ENCODE measurements at regions not wholly inside any gene's neighbourhood (a gene's known extent, or its start where the extent isn't known, plus 50 kb on each side); places are given as distances from the start of the nearest gene placed in this dataset.

DNA sequence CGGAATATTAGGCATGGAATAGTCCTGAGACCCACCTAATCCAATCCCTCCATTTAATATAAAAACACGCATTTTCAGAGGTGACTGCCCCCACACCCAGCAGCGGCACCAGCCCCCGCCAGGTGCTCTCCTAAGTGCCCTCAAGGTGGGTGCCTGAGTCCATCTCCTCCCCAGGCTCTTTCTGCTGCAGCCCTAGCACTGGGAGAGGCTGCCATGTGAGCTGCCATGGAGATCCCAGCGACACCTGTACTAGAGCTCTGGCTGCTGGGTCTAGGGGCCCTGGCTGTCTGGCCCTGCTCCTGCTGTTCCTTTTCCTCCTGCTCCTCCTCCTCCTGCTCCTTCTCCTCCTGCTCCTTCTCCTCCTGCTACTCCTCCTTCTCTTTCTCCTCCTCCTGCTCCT is 191.1 kb upstream of the BMPER start:
- no peak overlapping the region for H2AFZ ChIP-seq (ENCODE audit: low read length, unreplicated experiment)
- no peaks in the 10 kb centered on the region for H3K79me2 ChIP-seq (ENCODE audit: control insufficient read depth, insufficient read depth, low read length, unreplicated experiment)
- H3K4me1 ChIP-seq (ENCODE audit: control insufficient read depth, insufficient read depth, low read length, unreplicated experiment), result no peaks in the 10 kb centered on the region
- no peak overlapping the region for H3K27ac ChIP-seq (ENCODE audit: low read depth, low read length)
- no peak overlapping the region for H3K4me3 ChIP-seq (ENCODE audit: low read depth, low read length)
- no peaks in the 10 kb centered on the region for H3K36me3 ChIP-seq (ENCODE audit: insufficient read depth, low read length)
- H3K27me3 ChIP-seq (ENCODE audit: insufficient read depth, low read length), result 0 out of 2 replicates have a peak, but pooled peaks cover 7% of the 10 kb centered on the region

DNA sequence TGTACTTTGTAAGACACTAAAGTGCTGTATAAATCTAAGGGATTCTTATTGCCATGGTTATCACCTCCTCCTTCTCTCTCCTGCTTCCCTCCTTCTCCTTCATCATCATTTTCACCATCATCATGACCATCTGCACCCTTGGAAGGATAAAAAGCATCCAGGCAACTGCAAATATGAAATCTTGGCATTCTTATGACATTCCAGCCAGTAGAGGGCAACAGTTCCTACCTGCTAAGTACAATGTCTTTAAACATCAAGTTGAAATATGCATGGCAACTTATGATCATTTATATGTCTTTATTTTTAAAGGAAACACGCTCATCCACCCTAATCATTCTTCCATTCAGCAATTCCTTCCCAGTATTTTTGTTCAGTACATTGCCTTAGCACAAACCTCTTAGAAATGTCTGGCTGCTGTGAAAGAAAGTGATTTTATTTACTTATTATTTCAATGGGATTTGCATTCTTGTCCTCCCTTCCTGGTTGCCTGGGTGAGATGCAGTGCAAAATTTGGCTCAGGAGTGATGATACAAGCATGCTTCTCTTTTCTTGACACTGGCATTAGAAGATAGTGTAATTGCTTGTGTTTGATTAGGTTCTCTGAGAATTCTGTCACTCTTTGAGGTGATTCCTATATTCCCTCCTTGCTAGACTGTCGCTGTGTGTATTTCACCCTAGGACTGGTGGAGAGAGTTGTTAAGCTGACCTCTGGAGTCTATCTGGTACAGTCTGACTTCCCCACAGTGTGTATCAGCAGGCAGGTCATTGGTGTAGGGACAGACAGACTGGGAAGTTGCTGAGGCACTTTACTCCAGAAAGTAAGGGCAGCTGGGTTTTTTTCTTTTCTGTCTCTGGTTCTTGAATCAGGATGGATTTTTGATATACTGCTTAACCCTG is 188.5 kb upstream of the BMPER start:
- H3K27ac ChIP-seq (ENCODE audit: low read depth, low read length), result no peak overlapping the region
- no peaks in the 10 kb centered on the region for H3K79me2 ChIP-seq (ENCODE audit: control insufficient read depth, insufficient read depth, low read length, unreplicated experiment)
- H2AFZ ChIP-seq (ENCODE audit: low read length, unreplicated experiment), result no peak overlapping the region
- 0 out of 2 replicates have a peak, but pooled peaks cover 7% of the 10 kb centered on the region for H3K27me3 ChIP-seq (ENCODE audit: insufficient read depth, low read length)
- H3K4me3 ChIP-seq (ENCODE audit: low read depth, low read length), result no peak overlapping the region
- H3K4me1 ChIP-seq (ENCODE audit: control insufficient read depth, insufficient read depth, low read length, unreplicated experiment), result no peaks in the 10 kb centered on the region
- H3K36me3 ChIP-seq (ENCODE audit: insufficient read depth, low read length), result no peaks in the 10 kb centered on the region

DNA sequence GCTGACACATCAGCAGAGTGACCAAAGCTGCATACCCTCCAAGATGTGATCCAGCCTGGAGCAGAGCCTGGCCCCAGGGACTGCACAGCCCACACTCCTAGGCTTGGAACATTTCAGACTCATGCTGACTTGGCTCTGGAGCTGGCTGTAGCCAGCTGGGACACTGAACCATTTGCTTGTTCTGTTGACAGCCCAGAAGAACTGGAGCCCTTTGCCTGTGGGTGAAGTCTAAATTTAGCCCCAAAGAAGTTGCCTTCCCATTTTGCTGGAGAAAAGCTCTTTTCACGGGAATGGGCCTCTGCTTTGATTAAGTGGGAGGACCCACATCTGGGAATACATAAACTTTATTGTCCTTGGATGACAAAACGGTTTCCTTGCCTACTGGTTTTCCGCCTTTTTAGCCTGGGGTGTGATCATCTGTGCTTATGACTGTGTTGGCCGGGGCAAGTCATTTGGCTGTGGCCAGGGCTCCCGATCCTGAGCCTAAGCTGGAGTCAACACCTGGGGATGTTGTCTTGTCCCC is 186.2 kb upstream of the BMPER start:
- Histone ChIP-seq H3K27ac (ENCODE audit: low read depth, low read length) (no peak overlapping the region), H3K36me3 (ENCODE audit: insufficient read depth, low read length) (no peaks in the 10 kb centered on the region), H3K27me3 (ENCODE audit: insufficient read depth, low read length) (0 out of 2 replicates have a peak, but pooled peaks cover 7% of the 10 kb centered on the region), H3K4me3 (ENCODE audit: low read depth, low read length) (no peak overlapping the region), H2AFZ (ENCODE audit: low read length, unreplicated experiment) (no peak overlapping the region), H3K79me2 (ENCODE audit: control insufficient read depth, insufficient read depth, low read length, unreplicated experiment) (no peaks in the 10 kb centered on the region), H3K4me1 (ENCODE audit: control insufficient read depth, insufficient read depth, low read length, unreplicated experiment) (peaks cover 11% of the 10 kb centered on the region)

DNA sequence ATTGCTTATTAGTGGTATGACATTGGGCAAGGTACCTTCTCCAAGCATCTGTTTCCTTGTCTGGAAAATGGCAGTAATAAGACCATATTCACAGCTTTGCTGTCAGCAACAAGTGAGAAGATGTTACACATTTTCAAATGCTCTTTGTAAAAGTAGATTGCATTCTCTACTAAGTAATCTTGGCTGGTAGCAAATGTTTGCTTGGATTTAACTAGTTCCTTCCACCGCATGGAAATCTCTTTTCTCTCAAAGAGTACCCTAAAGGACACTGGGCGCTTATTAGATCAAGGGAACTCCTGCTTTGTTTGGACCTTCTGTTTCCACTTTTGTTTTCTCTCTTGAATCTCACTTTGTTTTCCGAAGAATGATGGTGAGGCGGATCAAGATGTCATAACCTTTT is 185.2 kb upstream of the BMPER start:
- Histone ChIP-seq H3K4me1 (ENCODE audit: control insufficient read depth, insufficient read depth, low read length, unreplicated experiment) (peaks cover 11% of the 10 kb centered on the region), H2AFZ (ENCODE audit: low read length, unreplicated experiment) (no peak overlapping the region), H3K36me3 (ENCODE audit: insufficient read depth, low read length) (no peaks in the 10 kb centered on the region), H3K4me3 (ENCODE audit: low read depth, low read length) (no peak overlapping the region), H3K27me3 (ENCODE audit: insufficient read depth, low read length) (0 out of 2 replicates have a peak, but pooled peaks cover 4% of the 10 kb centered on the region), H3K79me2 (ENCODE audit: control insufficient read depth, insufficient read depth, low read length, unreplicated experiment) (no peaks in the 10 kb centered on the region), H3K27ac (ENCODE audit: low read depth, low read length) (no peak overlapping the region)

DNA sequence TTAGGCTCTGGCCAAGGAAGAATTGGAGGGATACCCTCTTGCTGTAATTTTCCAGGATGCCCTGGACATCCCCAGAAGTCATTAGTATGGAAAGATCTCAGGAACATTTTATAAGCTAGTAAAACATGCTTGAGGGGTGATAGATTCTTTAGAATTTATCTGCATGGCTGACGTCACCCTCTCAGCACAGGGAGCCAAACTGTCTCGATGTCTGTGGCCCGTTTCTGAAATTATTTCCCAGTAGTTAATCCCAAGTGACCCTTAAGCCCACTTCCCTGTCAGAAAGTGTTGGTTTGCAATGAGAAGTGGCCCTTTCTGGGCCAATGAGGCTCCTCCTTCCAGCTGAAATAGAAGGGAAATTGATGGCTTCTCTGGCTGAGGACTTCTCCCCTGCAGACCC is 184.5 kb upstream of the BMPER start:
- no peaks in the 10 kb centered on the region for H3K36me3 ChIP-seq (ENCODE audit: insufficient read depth, low read length)
- H3K27me3 ChIP-seq (ENCODE audit: insufficient read depth, low read length), result no peaks in the 10 kb centered on the region
- no peak overlapping the region for H2AFZ ChIP-seq (ENCODE audit: low read length, unreplicated experiment)
- no peak overlapping the region for H3K27ac ChIP-seq (ENCODE audit: low read depth, low read length)
- H3K4me1 ChIP-seq (ENCODE audit: control insufficient read depth, insufficient read depth, low read length, unreplicated experiment), result peaks cover 17% of the 10 kb centered on the region
- no peaks in the 10 kb centered on the region for H3K79me2 ChIP-seq (ENCODE audit: control insufficient read depth, insufficient read depth, low read length, unreplicated experiment)
- no peak overlapping the region for H3K4me3 ChIP-seq (ENCODE audit: low read depth, low read length)

DNA sequence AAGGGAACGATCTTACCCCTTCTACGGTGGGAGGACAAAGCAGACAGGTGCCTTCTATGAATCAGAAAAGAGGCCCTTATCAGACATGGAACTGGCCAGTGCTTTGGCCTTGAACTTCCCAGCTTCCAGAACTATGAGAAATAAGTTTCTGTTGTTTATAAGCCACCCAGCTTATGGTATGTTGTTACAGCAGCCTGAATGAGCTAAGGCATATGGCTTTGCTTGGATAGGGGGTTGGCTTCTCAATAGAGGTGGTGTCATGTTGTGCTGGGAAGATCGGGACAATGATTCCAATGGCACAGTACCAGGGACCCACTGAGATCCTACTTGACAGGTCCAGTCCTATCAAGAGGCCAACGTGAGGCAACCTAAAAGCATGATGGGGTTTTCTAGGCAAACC is 183.4 kb upstream of the BMPER start:
- Histone ChIP-seq H3K4me1 (ENCODE audit: control insufficient read depth, insufficient read depth, low read length, unreplicated experiment) (peaks cover 17% of the 10 kb centered on the region), H3K79me2 (ENCODE audit: control insufficient read depth, insufficient read depth, low read length, unreplicated experiment) (no peaks in the 10 kb centered on the region), H2AFZ (ENCODE audit: low read length, unreplicated experiment) (no peak overlapping the region), H3K27ac (ENCODE audit: low read depth, low read length) (no peak overlapping the region), H3K36me3 (ENCODE audit: insufficient read depth, low read length) (no peaks in the 10 kb centered on the region), H3K27me3 (ENCODE audit: insufficient read depth, low read length) (no peaks in the 10 kb centered on the region), H3K4me3 (ENCODE audit: low read depth, low read length) (no peak overlapping the region)

DNA sequence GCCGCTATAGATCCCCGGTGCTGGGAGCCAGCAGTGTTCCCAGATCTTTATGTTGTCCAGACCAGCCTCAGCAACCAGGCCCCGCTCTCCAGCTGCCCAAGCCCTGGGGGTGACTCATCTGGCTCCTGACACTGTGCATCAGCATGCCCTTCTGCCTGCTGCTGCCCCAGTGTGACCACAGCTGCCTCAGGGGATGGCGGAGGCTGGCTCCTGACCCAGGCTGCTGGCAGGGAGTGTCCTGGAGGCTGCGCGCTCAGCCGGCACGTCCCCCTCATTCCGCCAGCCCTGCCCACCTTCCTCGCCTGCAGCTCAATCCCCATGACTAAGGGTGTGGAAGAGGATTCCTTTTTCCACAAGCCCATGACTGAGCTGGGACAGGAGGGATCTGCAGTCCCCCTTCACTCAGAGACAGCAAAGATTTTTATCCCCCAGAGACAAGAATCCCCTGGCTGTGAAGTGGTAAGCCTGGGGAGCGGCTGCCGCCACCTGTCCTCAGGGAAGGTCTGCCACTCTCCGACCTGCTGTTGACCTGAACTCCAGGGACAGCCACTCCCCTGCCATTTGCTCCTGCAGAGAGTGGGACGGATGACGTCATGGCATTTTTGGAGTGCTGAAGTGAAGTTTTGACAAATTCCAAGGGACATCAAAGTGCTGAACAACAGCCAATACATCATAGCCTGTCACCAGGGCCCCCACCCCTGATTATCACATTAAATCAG is 182.8 kb upstream of the BMPER start:
- no peaks in the 10 kb centered on the region for H3K79me2 ChIP-seq (ENCODE audit: control insufficient read depth, insufficient read depth, low read length, unreplicated experiment)
- H2AFZ ChIP-seq (ENCODE audit: low read length, unreplicated experiment), result no peak overlapping the region
- H3K27ac ChIP-seq (ENCODE audit: low read depth, low read length), result no peak overlapping the region
- no peak overlapping the region for H3K4me3 ChIP-seq (ENCODE audit: low read depth, low read length)
- H3K36me3 ChIP-seq (ENCODE audit: insufficient read depth, low read length), result no peaks in the 10 kb centered on the region
- H3K27me3 ChIP-seq (ENCODE audit: insufficient read depth, low read length), result no peaks in the 10 kb centered on the region
- peaks cover 17% of the 10 kb centered on the region for H3K4me1 ChIP-seq (ENCODE audit: control insufficient read depth, insufficient read depth, low read length, unreplicated experiment)

DNA sequence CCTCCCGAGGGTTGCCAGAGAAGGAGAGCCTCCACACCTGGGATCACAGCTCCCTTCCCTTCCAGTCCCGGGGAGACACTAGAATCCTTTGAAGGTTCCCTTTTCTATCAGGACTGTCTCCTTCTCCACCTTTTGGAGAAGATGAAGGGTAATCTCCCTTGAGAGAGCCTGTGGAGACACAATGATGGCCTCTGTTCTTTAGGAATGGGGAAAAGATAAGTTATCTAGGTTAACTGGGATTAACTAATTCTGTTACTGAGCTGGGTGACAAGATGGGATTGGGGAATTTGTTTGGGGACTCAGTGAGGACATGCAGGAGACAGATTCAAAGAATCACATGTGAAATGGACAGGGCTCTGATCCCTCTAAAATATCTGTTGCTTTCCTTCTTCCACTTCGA is 181.1 kb upstream of the BMPER start:
- Histone ChIP-seq H3K4me3 (ENCODE audit: low read depth, low read length) (no peak overlapping the region), H3K4me1 (ENCODE audit: control insufficient read depth, insufficient read depth, low read length, unreplicated experiment) (peaks cover 17% of the 10 kb centered on the region), H3K27me3 (ENCODE audit: insufficient read depth, low read length) (no peaks in the 10 kb centered on the region), H3K36me3 (ENCODE audit: insufficient read depth, low read length) (no peaks in the 10 kb centered on the region), H3K27ac (ENCODE audit: low read depth, low read length) (no peak overlapping the region), H3K79me2 (ENCODE audit: control insufficient read depth, insufficient read depth, low read length, unreplicated experiment) (no peaks in the 10 kb centered on the region), H2AFZ (ENCODE audit: low read length, unreplicated experiment) (no peak overlapping the region)

DNA sequence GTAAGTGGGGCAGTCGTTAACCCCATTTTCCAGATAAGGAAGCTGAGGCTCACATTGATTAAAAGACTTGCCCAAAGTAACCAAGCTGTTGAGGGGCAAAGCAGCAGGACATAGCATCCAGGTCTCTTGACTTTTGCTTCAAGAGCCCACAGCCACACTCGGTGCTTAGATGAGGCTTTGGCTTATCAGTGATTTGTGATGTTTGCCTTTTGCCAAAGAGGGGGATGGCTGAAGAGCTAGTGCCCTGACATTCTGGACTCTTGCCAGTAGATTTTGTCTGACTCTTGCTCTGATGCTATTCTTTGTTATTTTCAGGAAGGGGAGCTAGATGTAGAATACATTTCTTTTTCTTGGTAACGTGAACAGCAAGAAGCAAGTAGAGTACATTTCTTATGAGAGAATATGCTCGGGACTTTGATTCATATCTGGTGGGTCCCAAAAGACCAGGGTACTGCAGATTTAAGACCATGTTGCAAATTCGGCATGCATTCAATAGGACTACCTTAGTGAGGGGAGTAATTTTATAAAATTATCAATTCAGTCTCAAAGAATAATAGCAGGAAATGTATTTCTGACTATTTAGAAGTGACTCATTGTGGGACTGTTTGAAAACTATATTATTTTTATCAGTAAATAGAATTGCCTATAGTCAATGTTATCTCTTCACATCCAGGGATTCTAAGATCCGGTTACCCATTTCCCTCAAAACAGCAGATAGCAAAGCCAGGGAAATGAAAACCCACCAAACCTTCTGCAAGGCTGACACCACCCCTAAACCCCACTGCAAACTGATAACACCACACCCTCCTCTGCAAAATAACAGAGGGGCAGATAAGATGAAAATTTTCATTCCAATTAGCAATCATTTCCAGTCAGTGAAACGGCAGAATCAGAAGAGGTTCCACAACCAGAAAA is 180.0 kb upstream of the BMPER start:
- Histone ChIP-seq H3K27me3 (ENCODE audit: insufficient read depth, low read length) (no peaks in the 10 kb centered on the region), H3K36me3 (ENCODE audit: insufficient read depth, low read length) (no peaks in the 10 kb centered on the region), H2AFZ (ENCODE audit: low read length, unreplicated experiment) (no peak overlapping the region), H3K4me3 (ENCODE audit: low read depth, low read length) (no peak overlapping the region), H3K27ac (ENCODE audit: low read depth, low read length) (no peak overlapping the region), H3K79me2 (ENCODE audit: control insufficient read depth, insufficient read depth, low read length, unreplicated experiment) (no peaks in the 10 kb centered on the region), H3K4me1 (ENCODE audit: control insufficient read depth, insufficient read depth, low read length, unreplicated experiment) (peaks cover 17% of the 10 kb centered on the region)

DNA sequence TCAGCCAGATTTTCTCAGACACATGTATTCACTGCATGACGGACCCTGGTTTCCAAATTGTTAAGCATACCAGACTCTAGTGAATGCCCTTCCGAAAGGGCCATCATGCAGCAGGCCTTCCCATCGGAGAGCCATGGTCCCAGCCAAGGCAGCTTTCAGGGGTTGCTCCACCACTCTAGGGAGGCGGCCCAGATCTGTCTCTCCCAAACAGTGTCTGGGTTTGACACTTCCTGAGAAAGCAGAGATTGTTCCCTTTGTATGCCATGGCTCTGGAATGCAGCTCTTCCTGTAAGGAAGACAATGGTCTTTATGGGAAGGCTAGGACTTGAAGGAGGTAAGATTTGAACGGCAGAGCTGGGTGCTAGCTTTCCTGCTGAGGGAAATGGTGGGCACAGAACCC is 178.8 kb upstream of the BMPER start:
- Histone ChIP-seq H3K27me3 (ENCODE audit: insufficient read depth, low read length) (no peaks in the 10 kb centered on the region), H3K4me3 (ENCODE audit: low read depth, low read length) (no peak overlapping the region)

More for the DNA sequence above, 178.8 kb upstream of the BMPER start:
- Histone ChIP-seq H3K79me2 (ENCODE audit: control insufficient read depth, insufficient read depth, low read length, unreplicated experiment) (no peaks in the 10 kb centered on the region), H3K4me1 (ENCODE audit: control insufficient read depth, insufficient read depth, low read length, unreplicated experiment) (peaks cover 17% of the 10 kb centered on the region), H3K36me3 (ENCODE audit: insufficient read depth, low read length) (no peaks in the 10 kb centered on the region), H2AFZ (ENCODE audit: low read length, unreplicated experiment) (no peak overlapping the region), H3K27ac (ENCODE audit: low read depth, low read length) (no peak overlapping the region)
